ENCODE measurements at regions not wholly inside any gene's neighbourhood (a gene's known extent, or its start where the extent isn't known, plus 50 kb on each side); places are given as distances from the start of the nearest gene placed in this dataset.

- TF ChIP-seq ZNF462 (CRISPR knock-in tag; IDR thresholded peaks at IDR 0.05) (no peak), CREB1 (CRISPR knock-in tag; IDR thresholded peaks at IDR 0.05; ENCODE audit: low read depth) (no peak), EZH2 (IDR thresholded peaks at IDR 0.05; ENCODE audit: low read depth, unreplicated experiment) (no peak), REST (IDR thresholded peaks at IDR 0.05; ENCODE audit: unreplicated experiment) (no peak), ZNF331 (CRISPR knock-in tag; IDR thresholded peaks at IDR 0.05; ENCODE audit: low read depth) (no peak), STAT1 (IDR thresholded peaks at IDR 0.05; ENCODE audit: unreplicated experiment) (no peak)
These were observed 126.9 kb upstream of the FAM9B start (continued) for GRCh38 chrX:9160698-9161329.

All from GM23338 (cell line).